ENCODE measurements at regions not wholly inside any gene's neighbourhood (a gene's known extent, or its start where the extent isn't known, plus 50 kb on each side); places are given as distances from the start of the nearest gene placed in this dataset.

GRCh38 chr1:199449681-199450080, 577.8 kb upstream of the NR5A2 start:
- no peak for TF ChIP-seq CTCF (conservative IDR thresholded peaks at IDR 0.05; ENCODE audit: low read depth, low read length)
- TF ChIP-seq EZH2 (IDR thresholded peaks at IDR 0.05; ENCODE audit: borderline replicate concordance, low read depth, low read length, poor library complexity, severe bottlenecking): no peak

All from A673 (cell line).